Renal cortical epithelial cell (primary cell): ENCODE measurements at regions not wholly inside any gene's neighbourhood (a gene's known extent, or its start where the extent isn't known, plus 50 kb on each side); places are given as distances from the start of the nearest gene placed in this dataset.
"Not testable (repeated sequence)": the region's sequence is repeated elsewhere in the genome, so short reads cannot be mapped to it uniquely, and the experiment has no call there.

Experiments used
- DNase-seq: peaks from one replicate; pipeline ENCODE4 v3.0.0-alpha.2; 2011; ENCODE audit warnings: low read depth

GRCh38 chr20:52311209-52311794 lies 119.7 kb upstream of the ZFP64 start:
- DNase-seq, result no peak

- DNase-seq, result no peak
Measured at GRCh38 chr20:52309181-52309580, 117.6 kb upstream of the ZFP64 start.

GRCh38 chr20:52306477-52306876 lies 114.9 kb upstream of the ZFP64 start:
- no peak for DNase-seq

GRCh38 chr20:52305858-52306257 lies 114.3 kb upstream of the ZFP64 start:
- no peak for DNase-seq

GRCh38 chr20:52305024-52305645 lies 113.6 kb upstream of the ZFP64 start:
- no peak for DNase-seq

- no peak for DNase-seq
Measured at GRCh38 chr20:52303281-52303950, 111.8 kb upstream of the ZFP64 start.

GRCh38 chr20:52302736-52303135 lies 111.2 kb upstream of the ZFP64 start:
- no peak for DNase-seq

GRCh38 chr20:52302051-52302450 lies 110.5 kb upstream of the ZFP64 start:
- not testable (repeated sequence) for DNase-seq

GRCh38 chr20:52295556-52295955 lies 104.0 kb upstream of the ZFP64 start:
- DNase-seq, result no peak

- DNase-seq, result no peak
Measured at GRCh38 chr20:52294106-52294628, 102.6 kb upstream of the ZFP64 start.

- no peak for DNase-seq
Measured at GRCh38 chr20:52291109-52291508, 99.5 kb upstream of the ZFP64 start.

GRCh38 chr20:52290569-52290968 lies 99.0 kb upstream of the ZFP64 start:
- DNase-seq, result no peak

- DNase-seq, result no peak
Measured at GRCh38 chr20:52289956-52290565, 98.5 kb upstream of the ZFP64 start.

GRCh38 chr20:52280407-52280806 lies 88.8 kb upstream of the ZFP64 start:
- no peak for DNase-seq

- no peak for DNase-seq
Measured at GRCh38 chr20:52279706-52280105, 88.1 kb upstream of the ZFP64 start.

GRCh38 chr20:52275181-52275691 lies 83.7 kb upstream of the ZFP64 start:
- no peak for DNase-seq

GRCh38 chr20:52270696-52271095 lies 79.1 kb upstream of the ZFP64 start:
- no peak for DNase-seq

GRCh38 chr20:52270001-52270606 lies 78.5 kb upstream of the ZFP64 start:
- no peak for DNase-seq

- DNase-seq, result no peak
Measured at GRCh38 chr20:52269321-52269720, 77.7 kb upstream of the ZFP64 start.

GRCh38 chr20:52268184-52268749 lies 76.7 kb upstream of the ZFP64 start:
- no peak for DNase-seq

GRCh38 chr20:52267418-52267817 lies 75.8 kb upstream of the ZFP64 start:
- DNase-seq, result no peak

- no peak for DNase-seq
Measured at GRCh38 chr20:52263757-52264156, 72.2 kb upstream of the ZFP64 start.
